H7 (cell line): ENCODE measurements at regions not wholly inside any gene's neighbourhood (a gene's known extent, or its start where the extent isn't known, plus 50 kb on each side); places are given as distances from the start of the nearest gene placed in this dataset.

Source experiments
- DNase-seq: peaks from one replicate; pipeline ENCODE4 v3.0.0; 2012
- H3K27me3 ChIP-seq: 2 replicates; pipeline ENCODE4 v1.6.0; 2011; ENCODE audit warnings: mild to moderate bottlenecking, low read length; ENCODE audit not compliant: control insufficient read depth, insufficient read depth
- H3K36me3 ChIP-seq: replicated peaks from 2 replicates; pipeline ENCODE4 v1.5.1; 2011; ENCODE audit warnings: low read length; ENCODE audit not compliant: control insufficient read depth, insufficient read depth
- H3K4me3 ChIP-seq: 2 replicates; pipeline ENCODE4 v1.5.1; 2011; ENCODE audit warnings: low read depth, mild to moderate bottlenecking, control low read depth, low read length, moderate library complexity; ENCODE audit not compliant: insufficient read depth

GRCh38 chr5:13640270-13640669, 304.2 kb downstream of the DNAH5 start:
- no peak overlapping the region for H3K4me3 ChIP-seq
- H3K27me3 ChIP-seq, result no peaks in the 10 kb centered on the region
- no peaks in the 10 kb centered on the region for H3K36me3 ChIP-seq
- no peak for DNase-seq

- DNase-seq, result no peak
- Histone ChIP-seq H3K36me3 (no peaks in the 10 kb centered on the region), H3K4me3 (no peak overlapping the region), H3K27me3 (no peaks in the 10 kb centered on the region)
Observed at GRCh38 chr5:13632676-13633075, 311.8 kb downstream of the DNAH5 start.

GRCh38 chr5:13629218-13629617, 315.3 kb downstream of the DNAH5 start:
- Histone ChIP-seq H3K36me3 (no peaks in the 10 kb centered on the region), H3K27me3 (no peaks in the 10 kb centered on the region), H3K4me3 (no peak overlapping the region)
- DNase-seq, result no peak

DNA sequence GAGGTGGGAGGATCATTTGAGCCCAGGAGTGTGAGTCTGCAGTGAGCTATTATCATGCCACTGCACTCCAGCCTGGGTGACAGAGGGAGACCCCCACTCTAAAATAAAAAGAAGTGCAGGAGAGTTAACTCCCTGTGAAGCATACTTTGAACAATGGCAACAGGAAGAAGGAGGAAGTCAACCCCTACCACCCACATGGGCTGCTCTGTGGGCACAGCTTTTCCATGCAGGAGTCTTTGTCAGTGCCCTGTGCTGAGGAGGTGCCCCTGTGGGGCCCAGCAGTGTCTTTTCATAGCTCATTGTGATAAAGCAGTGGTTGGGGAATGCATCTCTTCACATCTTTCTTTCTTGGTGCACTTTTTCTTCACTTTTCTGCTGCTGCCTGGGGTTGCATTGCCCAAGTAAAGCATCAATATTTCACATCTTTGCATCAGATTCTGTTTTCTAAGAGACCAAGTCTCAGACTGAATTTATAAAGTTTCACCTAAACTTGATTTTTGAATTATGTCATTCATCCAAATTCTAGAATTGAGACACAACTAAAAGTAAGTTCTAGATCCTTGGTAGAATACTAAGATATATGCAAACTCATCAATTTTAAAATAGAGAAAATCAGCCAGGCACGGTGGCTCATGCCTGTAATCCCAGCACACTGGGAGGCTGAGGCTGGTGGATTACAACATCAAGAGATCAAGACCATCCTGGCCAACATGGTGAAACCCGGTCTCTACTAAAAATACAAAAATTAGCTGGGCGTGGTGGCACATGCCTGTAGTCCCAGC, 316.6 kb downstream of the DNAH5 start:
- DNase-seq, result no peak
- Histone ChIP-seq H3K36me3 (no peaks in the 10 kb centered on the region), H3K4me3 (no peak overlapping the region)

DNA sequence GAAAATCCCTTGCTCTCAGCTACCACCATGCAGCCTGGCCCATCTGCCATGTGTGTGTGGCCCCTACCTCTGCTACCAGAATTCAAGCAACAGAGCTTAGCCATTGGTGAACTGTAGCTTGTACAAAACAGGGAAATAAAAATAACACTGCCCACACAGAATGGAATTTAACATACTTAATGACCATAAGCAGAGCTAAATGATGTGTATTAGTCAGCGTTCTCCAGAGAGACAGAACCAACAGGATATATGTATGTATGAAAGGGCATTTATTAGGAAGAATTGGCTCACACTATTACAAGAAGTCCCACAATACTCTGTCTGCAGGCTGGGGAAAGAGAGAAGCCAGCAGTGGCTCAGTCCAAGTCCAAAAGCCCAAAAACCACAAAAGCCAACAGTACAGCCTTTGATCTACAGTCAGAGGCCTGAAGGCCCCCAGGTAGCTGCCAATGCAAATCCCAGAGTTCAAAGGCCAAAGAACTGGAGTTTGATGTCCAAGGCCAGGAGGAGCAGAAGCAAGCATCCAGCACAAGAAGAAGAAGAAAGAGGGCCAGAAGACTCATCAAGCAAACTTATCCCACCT, 318.8 kb downstream of the DNAH5 start:
- no peaks in the 10 kb centered on the region for H3K27me3 ChIP-seq
- no peak overlapping the region for H3K4me3 ChIP-seq
- H3K36me3 ChIP-seq, result no peaks in the 10 kb centered on the region
- no peak for DNase-seq

More for the DNA sequence above, 316.6 kb downstream of the DNAH5 start:
- H3K27me3 ChIP-seq, result no peaks in the 10 kb centered on the region

DNA sequence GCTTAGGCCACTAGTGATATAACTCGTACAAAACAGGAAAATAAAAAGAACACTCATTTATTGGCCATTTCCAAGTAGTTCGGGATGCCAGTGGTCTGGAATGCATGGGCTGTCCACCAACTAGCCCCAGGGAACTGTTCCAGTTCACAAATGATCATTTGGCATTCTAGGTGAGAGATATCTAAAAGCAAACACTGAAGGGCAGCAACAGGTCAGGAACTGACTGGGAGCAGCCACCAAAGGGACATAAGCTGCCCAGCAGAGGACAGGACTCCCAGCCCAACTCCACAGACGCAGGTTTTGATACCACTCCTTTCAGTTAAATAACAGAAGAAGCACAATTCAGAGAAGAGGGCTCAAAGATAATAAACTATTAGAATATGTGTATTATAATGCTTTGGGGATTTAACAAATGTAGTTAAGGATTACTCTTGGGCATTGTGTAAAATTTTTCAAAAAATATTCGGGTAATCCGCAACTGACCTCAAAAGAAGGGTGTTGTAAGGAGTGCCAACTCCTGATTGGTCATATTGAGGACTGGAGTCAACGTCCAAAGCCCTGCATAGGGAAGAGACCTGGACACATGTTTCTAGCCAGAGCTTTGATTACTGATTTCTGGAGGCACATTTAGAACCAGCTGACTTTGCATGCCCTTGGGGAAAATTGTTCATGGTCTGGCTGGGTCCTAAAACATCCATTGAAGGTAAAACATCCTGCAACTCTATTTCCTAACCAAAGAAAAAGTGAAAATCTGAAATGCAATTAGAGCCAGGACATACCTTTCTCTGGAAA, 320.0 kb downstream of the DNAH5 start:
- DNase-seq, result no peak

DNA sequence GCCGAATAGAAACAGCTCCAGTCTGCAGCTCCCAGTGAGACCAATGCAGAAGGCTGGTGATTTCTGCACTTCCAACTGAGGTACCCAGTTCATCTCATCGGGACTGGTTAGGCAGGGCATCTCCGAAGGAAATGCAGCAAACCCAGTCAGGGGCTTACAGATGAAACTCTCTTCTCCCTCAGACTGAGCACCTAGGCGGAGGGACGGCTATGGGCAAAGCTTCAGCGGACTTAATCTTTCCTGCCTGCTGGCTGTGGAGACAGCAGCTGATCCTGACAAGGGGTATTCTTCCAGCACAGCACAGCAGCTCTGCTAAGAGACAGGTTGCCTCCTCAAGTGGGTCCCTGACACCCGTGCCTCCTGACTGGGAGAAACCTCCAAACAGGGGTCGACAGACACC, 330.9 kb downstream of the DNAH5 start:
- no peak overlapping the region for H3K4me3 ChIP-seq
- no peaks in the 10 kb centered on the region for H3K36me3 ChIP-seq
- no peaks in the 10 kb centered on the region for H3K27me3 ChIP-seq
- DNase-seq, result no peak

More for the DNA sequence above, 320.0 kb downstream of the DNAH5 start:
- H3K4me3 ChIP-seq, result no peak overlapping the region
- no peaks in the 10 kb centered on the region for H3K27me3 ChIP-seq
- H3K36me3 ChIP-seq, result no peaks in the 10 kb centered on the region

- Histone ChIP-seq H3K4me3 (no peak overlapping the region), H3K36me3 (no peaks in the 10 kb centered on the region), H3K27me3 (no peaks in the 10 kb centered on the region)
- DNase-seq, result no peak
Observed at GRCh38 chr5:13611604-13612003, 332.9 kb downstream of the DNAH5 start.

- no peak for DNase-seq
- Histone ChIP-seq H3K27me3 (no peaks in the 10 kb centered on the region), H3K4me3 (no peak overlapping the region), H3K36me3 (no peaks in the 10 kb centered on the region)
Observed at GRCh38 chr5:13609504-13609903, 335.0 kb downstream of the DNAH5 start.

DNA sequence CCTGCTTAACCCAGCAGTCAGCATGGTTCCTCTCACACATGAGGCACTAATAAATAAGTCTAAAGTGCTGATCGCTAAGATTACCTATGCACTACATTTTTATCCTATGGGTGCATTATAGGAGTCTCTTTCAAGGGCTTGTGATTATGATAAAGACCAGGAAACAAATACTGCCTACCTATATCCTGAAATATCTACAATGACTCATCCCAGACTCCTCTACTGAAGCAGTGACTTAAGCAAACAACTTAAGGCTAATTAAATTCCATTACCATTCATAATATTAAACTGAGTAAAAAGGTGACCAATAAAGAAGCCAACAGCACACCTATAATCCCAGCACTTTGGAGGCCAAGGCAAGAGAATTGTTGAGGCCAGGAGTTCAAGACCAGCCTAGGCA, 338.4 kb downstream of the DNAH5 start:
- Histone ChIP-seq H3K36me3 (no peaks in the 10 kb centered on the region), H3K27me3 (no peaks in the 10 kb centered on the region), H3K4me3 (no peak overlapping the region)
- no peak for DNase-seq

- no peak overlapping the region for H3K4me3 ChIP-seq
- H3K36me3 ChIP-seq, result no peaks in the 10 kb centered on the region
- no peaks in the 10 kb centered on the region for H3K27me3 ChIP-seq
- no peak for DNase-seq
Observed at GRCh38 chr5:13601112-13601511, 343.4 kb downstream of the DNAH5 start.

DNA sequence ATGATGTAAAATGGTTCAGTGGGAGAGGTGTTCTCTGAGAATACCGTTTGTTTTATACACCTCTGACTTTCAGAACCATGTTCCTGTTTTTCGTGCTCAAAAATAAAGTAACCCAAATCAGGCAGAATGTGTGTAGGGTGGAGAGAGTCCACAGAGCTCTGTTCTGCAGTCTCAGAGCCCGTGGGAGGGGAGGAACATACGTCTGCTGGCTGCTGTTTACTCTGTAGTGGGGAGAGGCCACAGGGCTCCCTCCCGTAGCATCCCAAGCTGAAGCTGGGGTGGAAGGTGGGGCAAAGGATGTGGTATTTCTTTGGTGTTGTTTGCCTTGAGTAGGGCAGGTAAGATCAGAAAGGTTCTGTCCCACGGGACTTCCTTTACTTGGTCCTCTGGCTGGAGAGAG, 348.5 kb downstream of the DNAH5 start:
- Histone ChIP-seq H3K4me3 (no peak overlapping the region), H3K36me3 (no peaks in the 10 kb centered on the region), H3K27me3 (no peaks in the 10 kb centered on the region)
- DNase-seq, result no peak

DNA sequence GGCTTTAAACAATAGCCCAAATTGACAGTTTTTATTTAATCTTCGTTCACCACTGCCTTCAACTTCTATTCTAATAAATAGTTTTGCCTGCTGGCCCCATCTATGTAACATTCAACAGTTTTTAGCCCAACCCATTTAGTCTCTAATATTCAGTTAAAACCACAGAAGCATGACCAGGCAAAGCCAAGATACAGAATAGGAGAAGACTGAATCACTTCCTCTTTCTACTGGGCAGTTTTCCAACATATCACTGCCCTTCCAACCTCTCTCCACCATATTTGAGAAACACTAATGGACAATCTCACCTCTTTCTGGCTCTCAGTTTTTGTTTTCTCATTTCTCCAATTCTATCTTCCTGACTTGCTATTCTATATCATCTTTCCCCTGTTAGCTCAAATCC, 352.9 kb downstream of the DNAH5 start:
- H3K36me3 ChIP-seq, result no peaks in the 10 kb centered on the region
- no peaks in the 10 kb centered on the region for H3K27me3 ChIP-seq
- DNase-seq, result no peak
- H3K4me3 ChIP-seq, result no peak overlapping the region

GRCh38 chr5:13585324-13585723, 359.2 kb downstream of the DNAH5 start:
- DNase-seq, result no peak
- no peaks in the 10 kb centered on the region for H3K36me3 ChIP-seq
- H3K27me3 ChIP-seq, result no peaks in the 10 kb centered on the region
- no peak overlapping the region for H3K4me3 ChIP-seq

DNA sequence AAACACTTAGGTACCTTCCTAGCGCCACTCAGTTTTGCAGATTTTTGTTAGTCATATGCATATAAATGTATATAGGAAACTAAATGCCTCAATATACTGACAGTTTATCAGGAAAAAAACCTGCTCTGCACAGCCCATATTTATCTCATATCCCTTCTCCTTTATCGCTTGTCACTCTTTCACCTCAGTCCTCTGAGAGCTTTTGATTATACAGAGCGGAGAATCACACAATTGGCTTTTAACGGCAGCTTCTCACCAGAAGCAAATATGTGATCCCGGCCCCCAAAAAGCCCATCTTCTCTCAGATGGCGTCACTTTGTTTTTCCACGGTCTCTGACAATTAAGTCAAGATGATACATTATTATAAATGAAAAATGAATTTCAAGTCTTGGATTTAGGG, 362.6 kb downstream of the DNAH5 start:
- no peak for DNase-seq
- Histone ChIP-seq H3K27me3 (no peaks in the 10 kb centered on the region), H3K36me3 (no peaks in the 10 kb centered on the region), H3K4me3 (no peak overlapping the region)
